Glomerular visceral epithelial cell (primary cell): ENCODE measurements at regions not wholly inside any gene's neighbourhood (a gene's known extent, or its start where the extent isn't known, plus 50 kb on each side); places are given as distances from the start of the nearest gene placed in this dataset.
"Not testable (repeated sequence)": the region's sequence is repeated elsewhere in the genome, so short reads cannot be mapped to it uniquely, and the experiment has no call there.

Experiments used
- DNase-seq: peaks from one replicate; pipeline ENCODE4 v3.0.0-alpha.2; 2016; ENCODE audit errors: extremely low spot score

- no peak for DNase-seq
Observed at GRCh38 chr5:44051591-44051990, 337.6 kb downstream of the FGF10 start.

- DNase-seq = no peak
Observed at GRCh38 chr5:44048276-44048984, 340.8 kb downstream of the FGF10 start.

DNA sequence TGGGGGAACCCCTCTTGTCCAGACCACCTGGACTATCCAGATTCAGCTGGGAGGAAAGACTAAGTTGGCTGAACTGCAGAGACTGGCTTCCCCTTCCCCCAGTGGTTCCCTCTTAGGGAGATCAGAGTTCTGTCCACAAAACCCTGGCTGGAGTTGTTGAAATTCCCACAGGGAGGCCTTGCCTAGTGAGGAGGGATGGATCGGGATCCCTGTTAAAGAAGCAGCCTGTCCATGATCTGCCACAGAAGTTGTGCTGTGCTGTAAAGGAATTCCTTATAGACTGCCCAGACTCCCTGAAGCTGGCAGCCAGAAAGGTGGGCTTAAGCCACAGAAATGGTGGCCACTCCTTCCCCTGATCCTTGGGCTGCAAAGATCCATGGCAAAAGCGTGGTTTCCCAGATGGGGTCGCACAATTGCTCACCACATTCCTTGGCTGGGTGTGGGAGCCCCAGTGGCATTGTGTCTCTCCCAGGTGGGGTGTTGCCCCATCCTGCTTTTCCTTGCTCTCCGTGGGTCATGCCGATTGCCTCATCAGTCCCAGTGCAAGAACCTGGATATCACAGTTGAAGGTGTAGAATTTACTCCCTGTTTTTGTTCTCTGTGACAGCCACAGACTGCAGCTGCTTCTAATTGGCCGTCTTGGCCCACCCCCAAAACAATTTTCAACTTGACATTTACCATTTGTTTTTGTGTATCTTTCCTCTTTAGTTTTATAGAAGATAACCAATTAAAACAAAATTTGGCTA lies 342.4 kb downstream of the FGF10 start:
- no peak for DNase-seq

DNA sequence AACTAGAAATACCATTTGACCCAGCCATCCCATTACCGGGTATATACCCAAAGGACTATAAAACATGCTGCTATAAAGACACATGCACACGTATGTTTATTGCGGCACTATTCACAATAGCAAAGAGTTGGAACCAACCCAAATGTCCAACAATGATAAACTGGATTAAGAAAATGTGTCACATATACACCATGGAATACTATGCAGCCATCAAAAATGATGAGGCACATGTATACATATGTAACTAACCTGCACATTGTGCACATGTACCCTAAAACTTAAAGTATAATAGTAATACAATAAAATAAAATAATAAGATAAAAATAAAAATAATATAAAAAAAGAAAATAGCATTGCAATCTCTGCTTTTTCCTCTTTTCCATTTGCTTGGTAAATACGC lies 344.7 kb downstream of the FGF10 start:
- DNase-seq = not testable (repeated sequence)

GRCh38 chr5:44028226-44028625 lies 361.0 kb downstream of the FGF10 start:
- DNase-seq = no peak

GRCh38 chr5:44022622-44023021 lies 366.6 kb downstream of the FGF10 start:
- DNase-seq = no peak

GRCh38 chr5:44011518-44011917 lies 377.7 kb downstream of the FGF10 start:
- DNase-seq = no peak

DNA sequence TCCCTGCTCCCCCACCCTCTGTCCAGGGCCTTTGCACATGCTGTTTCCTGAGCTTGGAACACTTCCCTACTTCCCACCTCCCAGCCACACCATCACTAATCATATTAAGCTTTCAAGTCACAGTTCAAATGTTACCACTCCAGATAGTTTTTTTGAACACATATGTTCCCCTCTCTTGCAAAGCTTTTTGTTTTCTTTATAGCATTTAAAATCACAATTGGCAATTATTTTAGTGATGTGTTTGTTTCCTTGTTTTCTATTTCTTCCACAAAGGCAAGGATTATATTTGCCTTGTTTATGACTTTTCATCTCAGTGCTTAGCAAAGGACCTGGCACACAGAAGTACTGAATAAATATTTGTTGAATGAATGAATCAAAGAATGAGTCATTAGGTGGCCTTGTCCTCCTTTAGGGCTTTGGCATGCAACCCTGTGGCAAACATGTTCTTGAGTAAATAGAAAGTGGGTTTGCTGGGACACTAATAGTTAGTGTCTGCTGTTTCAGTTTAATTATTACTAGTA lies 386.8 kb downstream of the FGF10 start:
- DNase-seq = no peak

- no peak for DNase-seq
Observed at GRCh38 chr5:44001675-44002380, 387.4 kb downstream of the FGF10 start.

- no peak for DNase-seq
Observed at GRCh38 chr5:44001236-44001635, 388.0 kb downstream of the FGF10 start.

DNA sequence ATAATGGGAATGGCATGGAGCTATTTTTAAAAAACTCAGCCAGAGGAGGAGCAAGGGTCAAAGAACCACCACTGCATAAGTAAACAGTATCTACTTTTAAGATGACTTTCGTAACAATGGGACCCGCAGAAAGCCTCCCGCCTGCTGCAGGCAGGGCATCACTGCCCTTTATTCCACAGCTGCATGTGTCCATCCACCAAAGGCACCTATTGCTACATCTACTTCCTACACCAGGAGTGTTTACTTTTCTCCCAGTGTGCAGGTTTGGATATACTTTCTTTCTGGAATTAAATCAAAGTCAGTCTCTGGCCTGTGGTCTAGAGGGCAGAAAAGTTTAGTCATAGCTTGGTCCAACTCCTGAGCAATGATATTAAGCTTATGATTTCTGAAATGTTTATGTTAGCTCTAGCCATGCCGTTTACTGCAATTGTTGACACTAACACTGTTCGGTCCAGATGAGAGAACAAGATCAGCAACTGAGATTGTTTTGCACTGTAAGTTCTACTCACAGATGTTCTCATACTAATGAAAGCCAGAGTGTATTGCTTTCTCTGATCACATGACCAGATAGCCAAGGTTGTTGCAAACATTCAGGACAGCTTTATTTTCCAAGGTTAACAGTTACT lies 391.5 kb downstream of the FGF10 start:
- DNase-seq = no peak

DNA sequence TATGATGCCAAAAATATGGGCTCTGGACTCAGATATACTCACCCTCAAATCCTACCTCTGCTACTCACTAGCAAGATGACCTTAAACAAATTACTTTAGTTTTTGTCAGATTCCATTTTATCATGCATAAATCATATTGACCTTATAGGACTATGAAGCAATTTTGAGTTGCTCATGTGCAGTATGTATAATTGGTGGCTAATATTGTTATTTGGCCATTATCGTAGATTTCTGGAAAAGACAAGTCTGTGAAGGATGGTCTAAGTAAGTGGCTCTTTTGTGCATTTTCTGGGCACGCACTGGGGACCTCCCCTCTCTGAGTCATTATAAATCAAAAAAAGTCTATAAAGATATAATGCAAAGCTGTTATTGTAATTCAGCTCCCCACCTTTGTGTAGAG lies 393.0 kb downstream of the FGF10 start:
- no peak for DNase-seq

- DNase-seq = no peak
Observed at GRCh38 chr5:43994352-43994708, 391.4 kb downstream of the NNT start.

- DNase-seq = no peak
Observed at GRCh38 chr5:43993634-43994351, 390.8 kb downstream of the NNT start.

DNA sequence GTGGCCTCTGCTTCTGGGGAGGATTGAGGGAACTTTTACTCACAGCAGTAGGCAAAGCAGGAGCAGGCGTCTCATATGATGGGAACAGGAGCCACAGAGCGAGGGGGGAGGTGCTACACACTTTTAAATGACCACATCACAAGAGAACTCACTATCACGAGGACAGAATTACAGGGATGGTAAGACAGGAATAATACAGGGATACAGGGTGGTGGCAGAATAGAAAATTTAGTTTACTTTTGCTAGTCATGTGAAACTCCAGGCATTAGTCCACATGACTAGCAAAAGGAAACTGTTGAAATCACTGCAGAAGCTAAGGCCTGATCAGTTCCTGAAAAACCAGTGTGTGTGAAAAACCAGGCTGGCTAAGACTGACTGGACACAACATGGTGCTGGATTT lies 382.4 kb downstream of the NNT start:
- DNase-seq = no peak

DNA sequence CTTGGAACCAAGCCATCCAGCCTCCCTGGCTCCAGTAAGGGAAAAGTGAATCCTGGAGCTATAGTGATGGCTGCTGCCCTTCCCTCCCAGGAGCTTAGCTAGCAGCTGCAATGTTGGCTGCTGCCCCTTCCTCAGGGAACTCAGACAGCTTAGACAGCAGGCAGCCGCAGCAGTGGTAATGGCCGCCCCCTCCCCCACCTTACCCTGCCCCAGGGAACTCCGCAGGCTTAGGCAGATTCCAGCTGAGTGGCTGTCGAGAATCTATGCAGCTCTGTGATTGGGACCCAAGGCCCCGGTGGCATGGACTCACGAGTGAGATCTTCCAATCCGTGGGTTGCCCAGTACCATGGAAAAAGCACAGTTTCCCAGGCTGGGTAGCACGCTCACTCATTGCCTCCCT lies 378.6 kb downstream of the NNT start:
- DNase-seq = no peak

GRCh38 chr5:43973908-43974307 lies 370.9 kb downstream of the NNT start:
- no peak for DNase-seq

DNA sequence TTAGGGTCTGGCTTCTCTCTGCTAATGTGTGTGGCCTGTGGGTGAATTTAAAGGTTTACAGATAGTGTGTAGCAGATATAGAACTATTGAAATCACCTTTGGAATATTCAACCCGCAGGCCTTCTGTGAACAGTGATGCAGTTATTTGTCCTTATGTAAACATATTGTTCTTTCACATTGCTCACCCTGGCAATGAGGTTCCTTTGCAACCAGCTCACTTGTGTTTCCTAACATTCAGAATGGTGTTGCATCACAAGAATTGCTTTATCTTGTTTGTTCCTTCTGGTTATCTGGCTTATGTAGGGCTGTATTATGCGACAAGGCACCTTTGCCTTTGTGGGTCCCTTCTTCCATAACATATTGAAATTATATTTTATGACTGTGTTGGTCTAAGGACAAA lies 370.3 kb downstream of the NNT start:
- DNase-seq = no peak

- DNase-seq = no peak
Observed at GRCh38 chr5:43967165-43967564, 364.2 kb downstream of the NNT start.

DNA sequence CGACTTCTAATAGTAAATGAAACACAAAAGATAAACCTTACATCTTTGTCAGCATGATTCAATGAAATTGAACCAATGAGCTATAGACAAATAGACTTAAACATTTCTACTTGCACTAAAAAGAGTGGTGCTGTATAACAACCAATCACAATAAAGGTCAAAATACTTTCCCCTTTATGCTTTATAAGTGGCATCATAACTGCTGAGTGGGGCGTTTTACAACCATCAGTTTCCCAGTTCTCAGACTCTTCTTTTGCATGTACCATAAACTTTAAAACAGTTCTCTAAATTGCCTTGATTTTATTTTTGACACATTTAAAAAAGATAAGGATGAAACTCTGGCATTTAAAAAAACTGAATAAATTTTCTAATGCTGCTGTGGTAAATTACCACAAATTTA lies 356.2 kb downstream of the NNT start:
- no peak for DNase-seq

GRCh38 chr5:43947935-43948334 lies 345.0 kb downstream of the NNT start:
- DNase-seq = no peak

GRCh38 chr5:43941806-43942205 lies 338.8 kb downstream of the NNT start:
- no peak for DNase-seq
